ENCODE measurements at regions not wholly inside any gene's neighbourhood (a gene's known extent, or its start where the extent isn't known, plus 50 kb on each side); places are given as distances from the start of the nearest gene placed in this dataset.

DNA sequence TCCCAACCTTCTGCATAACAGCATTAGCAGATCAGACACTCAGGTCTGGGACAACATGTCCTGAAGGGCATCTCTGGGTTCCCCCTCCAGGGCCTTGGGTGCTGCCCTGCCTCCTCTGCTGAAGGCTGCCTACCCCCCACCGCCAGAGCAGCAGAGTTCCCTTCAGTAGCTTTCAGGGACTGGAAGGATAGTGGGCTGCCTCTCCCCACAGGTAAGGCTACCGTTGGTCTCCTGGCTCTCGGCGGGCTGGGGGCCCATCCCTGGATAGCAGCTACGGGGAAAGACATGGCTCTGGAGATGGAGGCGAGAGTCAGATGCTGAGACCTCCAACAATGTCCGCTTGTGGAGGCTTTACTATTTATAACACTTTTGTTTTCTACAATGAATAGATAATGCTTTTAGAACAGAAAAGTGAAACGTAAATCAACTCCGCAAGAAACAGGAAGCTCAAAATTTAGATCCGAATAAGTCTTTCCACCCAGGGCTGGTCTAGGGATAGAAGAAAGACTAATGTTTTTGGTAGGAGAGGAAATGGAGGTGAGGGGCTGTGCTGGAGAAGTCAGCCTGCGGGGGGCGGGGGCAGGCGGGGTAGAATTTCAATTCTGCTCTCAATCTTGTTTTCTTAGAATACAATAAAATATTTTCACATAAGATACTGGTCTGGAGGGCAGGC is 58.4 kb downstream of the ARL4C start:
- no peak for DNase-seq (ENCODE audit: low read depth)

DNA sequence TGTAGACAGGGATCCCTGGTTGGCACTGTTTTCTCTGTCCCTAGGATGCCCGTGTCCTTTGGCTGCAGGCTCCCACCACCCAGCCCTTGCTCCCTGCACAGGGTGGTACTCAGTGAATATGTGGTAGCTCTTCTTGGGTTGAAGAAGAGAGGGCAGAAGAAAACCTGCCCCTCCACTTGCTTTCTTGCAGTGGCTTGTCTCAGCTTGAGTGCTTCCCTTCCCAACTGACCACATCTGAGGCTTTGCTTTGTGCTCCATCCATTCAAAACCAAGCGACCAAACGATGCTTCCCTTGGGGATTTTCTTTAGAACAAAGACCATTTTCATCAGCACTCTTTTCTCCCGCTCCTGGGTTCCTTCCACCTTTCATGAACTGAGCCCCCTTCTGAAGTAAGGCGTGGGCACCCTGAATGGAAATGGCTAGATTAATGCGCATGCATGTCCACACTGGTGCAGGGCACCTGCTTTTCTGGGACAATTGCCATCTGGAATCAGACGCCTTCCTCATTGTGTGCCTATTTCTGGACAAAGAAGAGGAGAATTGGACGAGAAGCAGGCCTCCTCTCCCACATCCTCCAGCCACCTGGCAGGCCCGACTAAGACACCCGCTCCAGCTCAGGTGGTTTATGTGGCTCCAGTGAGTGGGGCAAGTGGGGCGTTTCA is 59.1 kb downstream of the ARL4C start:
- no peak for DNase-seq (ENCODE audit: low read depth)

DNA sequence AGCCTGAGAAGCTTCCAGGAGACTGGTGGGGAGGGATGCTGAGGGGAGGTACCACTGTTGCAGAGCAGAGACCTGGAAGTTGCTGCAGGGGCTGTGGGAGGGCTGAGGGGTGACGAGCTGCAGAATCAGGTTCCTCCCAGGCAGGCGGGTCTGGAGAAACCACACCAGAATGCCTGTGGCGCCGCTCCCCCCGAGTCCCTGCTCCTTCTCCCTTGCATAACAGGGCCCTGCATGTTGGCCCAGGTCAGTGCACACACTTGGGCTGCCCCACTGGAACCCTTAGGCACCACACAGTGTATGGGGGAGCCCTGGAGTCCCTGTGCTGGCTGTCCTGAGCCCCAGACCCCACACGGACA is 60.4 kb downstream of the ARL4C start:
- peak; percentile 12 for DNase-seq (ENCODE audit: low read depth)

DNA sequence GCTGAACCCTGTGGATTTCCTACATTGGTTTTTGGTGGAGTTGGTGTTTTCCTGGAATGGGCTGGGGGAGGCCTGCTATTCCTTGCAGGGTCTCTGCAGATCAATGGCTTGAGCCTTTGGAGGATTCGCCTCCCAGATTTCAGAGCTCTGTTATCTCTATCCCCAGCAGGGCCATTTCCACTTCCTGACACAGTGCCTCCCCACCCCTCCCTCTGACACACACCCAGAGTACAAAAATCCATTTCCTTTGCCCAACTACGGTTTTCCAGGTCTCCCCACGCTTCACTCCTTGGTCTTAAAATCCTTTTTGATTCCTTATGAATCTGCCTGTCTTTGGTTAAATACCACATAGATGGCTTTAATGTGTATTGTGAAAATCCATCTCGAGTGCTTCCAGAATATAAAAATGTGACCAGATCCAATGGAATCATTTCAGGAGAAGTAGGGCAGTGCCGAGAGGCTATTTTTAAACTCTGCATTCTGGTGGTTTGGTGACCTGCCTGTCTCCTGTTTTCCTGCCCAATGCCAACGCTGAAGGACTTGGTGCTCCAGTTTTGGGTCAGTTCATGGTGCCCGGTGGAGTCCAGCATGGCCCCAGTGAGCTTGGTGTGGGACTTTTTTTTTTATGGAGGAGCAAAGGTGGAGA is 60.9 kb downstream of the ARL4C start:
- DNase-seq (ENCODE audit: low read depth), result peak; percentile 45

DNA sequence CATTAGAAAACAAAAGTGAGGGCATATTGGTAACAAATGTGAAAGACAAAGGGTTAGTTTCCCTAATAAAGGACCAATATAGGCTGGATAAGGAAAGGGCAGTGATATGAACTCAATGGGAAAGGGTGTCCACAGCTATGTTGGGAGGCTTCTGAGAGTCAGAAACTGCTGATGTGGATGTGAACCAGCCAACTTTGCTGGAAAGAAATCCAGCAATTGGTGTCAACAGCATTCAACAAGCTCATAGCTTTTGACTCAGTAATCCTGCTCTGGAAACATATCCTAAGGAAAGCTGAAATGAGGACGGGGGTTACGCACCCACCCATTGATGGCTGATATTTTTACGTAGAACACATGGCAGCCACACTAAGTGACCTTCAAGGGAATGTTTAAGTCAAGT is 63.7 kb downstream of the ARL4C start:
- no peak for DNase-seq (ENCODE audit: low read depth)

DNA sequence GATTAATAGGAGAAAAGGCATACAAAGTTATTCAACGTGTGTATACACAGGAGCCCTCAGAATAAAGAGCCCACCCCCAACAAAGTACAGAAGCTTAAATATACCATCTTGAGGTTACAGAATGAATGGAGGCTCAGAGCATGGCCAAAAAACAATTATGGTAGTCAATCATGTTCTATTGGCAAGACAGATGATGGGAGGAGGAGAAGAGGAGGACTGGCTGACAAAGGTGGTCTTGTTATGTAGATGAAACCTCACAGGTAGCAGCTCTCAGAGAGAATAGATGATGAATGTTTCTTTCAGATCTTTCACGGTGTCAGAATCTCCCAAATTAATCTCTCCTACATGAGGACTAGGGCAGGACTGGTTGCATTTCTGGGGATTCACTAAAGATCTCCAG is 66.0 kb downstream of the ARL4C start:
- no peak for DNase-seq (ENCODE audit: low read depth)

DNA sequence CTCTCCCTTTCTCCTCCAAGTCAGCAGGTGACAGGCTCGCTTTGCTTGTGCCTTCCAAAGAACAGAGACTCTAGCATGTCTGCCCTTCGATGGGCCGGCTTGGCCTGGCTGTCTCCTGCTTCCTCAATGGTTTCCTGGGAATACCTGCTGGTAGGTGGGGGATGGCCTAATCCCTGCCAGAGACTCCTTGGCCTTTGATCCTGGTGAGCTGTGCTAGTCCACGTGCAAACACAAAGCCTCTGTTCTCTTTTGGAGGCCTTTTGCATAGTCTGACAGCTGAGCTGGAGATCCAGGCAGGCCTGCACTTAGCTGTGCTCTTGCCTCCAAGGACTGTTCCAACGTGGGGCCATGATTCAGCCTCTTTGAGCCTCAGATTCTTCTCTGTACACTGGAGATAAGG is 67.6 kb downstream of the ARL4C start:
- no peak for DNase-seq (ENCODE audit: low read depth)

DNA sequence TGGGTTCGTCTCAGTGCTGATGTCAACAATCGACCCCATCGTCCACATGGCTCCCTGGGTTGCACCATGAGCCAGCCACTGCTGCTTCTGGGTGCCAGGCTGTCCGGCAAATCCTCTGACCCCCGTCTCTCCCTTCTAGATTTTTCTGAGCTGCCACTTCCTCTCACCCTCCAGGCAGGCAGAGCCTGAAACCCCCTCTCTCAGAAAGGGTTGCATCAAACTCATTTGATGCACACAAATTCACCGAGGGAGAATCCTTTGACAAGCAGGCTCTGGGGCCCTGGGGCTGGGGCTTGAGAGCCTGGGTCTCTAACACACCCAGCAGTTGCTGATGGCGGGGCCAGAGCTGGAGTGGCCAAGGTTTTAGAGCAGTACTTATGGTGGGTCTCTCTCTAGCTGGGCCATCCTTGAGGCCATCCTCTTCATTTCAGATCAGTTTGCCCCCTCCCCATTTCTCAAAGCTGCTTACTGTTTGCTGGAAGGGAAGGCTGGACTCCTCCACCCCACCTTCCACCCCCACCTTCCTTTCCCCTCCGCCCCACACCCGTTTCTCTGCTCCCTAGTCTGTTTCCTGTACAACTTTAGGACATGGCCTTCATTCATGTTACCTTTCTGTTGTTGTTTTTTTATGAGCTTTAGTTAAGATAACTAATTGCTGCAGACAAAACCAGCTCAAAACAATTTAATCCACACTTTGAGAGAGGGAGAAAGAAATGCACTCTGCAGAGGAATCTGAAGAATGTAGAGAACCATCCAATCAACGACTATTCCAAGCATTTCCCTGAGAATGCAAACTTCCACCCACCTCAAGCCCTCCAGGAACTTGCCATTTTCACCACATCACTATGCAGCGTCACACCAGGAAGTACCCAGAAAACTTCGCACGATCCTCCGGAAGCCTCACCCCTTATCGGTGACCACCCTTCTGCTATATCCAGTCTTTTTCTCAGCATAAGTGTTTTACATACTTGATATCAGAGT is 69.5 kb downstream of the ARL4C start:
- DNase-seq (ENCODE audit: low read depth), result peak; percentile 71

DNA sequence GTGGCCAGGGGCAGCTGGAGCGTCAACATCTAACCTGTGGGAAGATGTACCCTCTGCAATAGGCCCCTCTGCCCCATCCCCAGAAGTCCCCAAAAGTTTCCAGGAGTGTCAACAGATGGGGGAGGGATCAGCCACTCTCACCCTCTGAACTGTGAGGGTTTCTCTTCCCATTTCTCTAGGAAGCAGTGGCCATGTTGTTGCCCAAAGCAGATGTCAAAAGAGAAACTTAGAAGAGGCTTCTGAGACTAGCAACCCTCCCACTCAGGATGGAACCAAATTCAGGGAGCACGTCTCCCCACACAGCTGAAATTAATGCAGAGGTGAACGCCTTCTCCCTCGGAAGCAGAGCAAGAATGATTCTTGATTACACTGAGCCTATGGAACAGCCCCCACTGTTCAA is 70.3 kb downstream of the ARL4C start:
- no peak for DNase-seq (ENCODE audit: low read depth)

DNA sequence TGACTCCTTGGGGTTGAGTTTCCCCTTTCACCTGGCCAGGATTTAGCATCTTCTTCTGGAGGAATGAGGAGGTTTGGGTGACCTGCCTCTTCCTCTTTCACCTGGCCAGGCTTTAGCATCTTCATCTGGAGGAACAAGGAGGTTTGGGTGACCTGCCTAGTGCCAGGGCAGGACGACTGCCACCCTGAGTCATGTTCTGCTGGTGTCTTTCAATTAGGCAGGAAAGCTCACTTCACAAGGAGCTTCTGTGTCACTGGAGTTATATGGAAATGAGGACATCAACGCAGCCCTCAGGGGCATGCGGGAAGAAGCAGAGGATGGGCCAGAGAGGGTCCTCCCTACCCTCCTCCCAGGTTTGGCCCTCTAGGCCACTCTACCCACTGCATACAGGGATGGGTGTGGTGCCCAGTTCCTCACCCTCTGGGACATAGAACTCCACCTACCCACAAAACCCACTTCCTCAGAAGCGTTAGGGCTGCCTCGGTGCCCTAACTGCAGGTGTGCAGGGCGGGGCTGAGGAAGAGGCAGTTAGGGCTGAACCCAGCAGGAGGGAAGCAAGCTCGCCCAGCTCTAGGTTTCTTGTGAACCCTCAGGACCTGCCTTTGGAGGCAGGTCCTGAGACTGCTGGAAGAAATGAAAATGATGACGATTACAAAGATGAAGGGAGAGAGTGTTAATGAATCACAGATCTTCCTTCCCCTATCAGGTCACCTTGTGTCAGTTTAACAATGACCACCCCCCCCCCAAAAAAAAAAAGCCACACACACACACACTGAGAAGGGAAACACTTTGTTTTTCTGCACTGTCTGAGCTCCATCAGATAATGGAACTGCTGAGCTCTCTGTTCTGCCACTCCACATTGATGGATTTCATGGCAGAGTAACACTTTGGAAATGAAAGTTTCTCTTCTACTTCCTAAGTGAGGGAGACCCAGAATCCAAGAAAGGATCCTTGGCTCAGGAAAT is 71.0 kb downstream of the ARL4C start:
- no peak for DNase-seq (ENCODE audit: low read depth)

DNA sequence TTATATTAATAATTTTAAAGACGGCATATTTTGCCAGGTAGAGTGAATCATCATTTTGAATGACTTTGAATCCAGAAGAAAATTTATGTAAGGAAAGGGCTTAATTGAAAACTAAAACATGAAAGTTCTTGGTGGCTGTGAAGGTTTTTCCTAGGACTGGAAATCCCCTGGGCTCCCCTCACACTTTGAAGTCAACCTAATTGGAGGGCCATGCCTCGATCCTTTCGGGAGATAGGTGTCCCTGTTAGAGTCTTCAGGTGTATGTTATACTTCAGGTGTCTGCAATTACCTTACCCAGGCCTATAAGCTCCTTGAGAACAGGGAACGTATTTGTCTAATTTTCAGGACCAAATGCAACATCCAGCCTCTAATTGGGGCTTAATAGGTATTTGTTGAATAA is 73.0 kb downstream of the ARL4C start:
- DNase-seq (ENCODE audit: low read depth), result no peak

DNA sequence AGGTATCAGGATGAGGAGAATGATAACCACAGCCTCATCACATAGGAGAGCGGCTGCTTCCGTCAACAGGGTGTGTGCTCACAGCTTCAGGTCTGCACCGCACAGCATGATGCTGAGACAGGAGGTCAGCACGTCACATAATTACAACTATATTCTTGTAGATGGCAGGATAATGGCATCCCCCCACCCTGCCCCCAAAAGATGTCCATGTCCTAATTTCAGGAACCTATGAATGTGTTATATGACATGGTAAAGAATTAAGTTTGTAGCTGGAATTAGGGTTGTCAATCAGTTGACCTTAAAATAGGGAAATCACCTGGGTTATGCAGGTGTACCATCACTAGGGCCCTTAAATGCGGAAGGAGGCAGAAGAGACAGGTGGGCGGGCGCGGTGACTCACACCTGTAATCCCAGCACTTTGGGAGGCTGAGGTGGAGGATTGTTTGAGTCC is 73.9 kb downstream of the ARL4C start:
- DNase-seq (ENCODE audit: low read depth), result no peak

DNA sequence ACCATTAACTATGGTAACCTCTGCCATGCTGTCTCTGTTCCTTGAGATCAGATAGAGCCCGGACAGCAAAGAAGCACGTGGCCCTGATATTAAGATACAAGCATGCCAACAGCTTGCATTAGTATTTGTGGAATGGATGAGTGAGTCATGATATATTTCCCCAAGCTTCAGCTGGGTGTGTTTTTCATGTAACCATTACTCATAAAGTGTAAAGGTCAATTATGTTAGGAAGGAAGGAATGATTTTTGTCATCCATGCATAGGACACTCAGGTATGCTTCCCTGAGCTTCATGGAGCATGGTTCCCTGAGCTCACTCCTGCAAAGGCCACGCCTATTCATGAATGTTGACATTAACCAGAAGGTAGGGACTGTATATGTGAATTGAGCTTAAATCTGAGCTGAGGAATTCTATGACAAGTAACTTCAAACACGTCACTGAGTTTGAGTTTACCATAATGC is 74.6 kb downstream of the ARL4C start:
- DNase-seq (ENCODE audit: low read depth), result peak; percentile 89

DNA sequence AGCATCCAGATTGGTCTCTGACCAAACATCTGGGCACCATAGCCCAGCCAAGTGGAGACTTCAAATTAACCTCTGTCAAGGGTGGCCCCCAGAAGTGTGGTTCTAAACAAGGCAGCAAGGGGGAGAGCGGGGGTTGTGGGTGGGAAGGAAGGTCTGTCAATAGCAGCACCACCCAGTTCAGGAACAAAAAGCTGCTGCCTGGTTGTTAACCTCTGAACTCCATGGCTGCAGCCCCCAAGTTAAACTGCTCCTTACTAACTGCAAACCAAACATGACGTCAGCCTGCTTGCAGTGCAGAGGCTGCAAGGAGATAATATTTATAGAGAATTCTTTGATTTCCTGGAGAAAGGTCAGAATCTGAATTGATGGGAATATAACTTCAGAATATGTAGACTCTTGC is 76.5 kb downstream of the ARL4C start:
- DNase-seq (ENCODE audit: low read depth), result no peak

DNA sequence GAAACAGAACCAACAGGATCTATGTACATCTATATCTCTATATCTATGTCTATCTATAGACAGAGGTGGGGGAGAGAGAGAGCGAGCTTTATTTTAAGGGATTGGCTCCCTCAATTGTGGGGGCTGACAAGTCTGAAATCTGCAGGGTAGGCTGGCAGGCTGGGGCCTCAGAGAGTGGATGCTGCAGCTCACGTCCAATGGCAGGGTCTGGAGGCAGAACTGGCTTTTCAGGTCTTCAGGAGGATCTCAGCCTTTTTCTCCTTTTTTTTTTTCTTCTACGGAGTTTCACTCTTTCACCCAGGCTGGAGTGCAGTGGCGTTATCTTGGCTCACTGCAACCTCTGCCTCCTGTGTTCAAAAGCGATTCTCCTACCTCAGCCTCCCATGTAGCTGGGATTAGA is 77.2 kb downstream of the ARL4C start:
- no peak for DNase-seq (ENCODE audit: low read depth)

DNA sequence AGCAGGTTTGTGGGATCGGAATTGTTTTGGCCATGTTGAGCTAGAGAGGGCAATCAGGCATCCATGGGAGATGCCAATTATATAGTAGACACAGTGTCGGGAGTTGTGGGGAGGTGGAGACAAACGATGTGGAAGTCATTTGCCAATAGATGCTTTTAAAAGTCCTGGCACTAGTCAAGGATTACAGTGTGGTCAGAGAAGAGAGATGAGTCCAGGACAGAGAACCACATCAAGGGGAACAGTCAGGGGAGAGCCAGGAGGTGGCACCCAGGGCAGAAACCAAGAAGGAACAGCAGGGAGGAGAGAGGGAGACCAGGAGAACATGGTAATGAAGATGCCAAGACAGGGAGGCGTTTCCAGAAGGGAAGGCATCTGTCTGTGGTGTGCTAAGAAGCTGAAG is 81.2 kb downstream of the ARL4C start:
- no peak for DNase-seq (ENCODE audit: low read depth)

DNA sequence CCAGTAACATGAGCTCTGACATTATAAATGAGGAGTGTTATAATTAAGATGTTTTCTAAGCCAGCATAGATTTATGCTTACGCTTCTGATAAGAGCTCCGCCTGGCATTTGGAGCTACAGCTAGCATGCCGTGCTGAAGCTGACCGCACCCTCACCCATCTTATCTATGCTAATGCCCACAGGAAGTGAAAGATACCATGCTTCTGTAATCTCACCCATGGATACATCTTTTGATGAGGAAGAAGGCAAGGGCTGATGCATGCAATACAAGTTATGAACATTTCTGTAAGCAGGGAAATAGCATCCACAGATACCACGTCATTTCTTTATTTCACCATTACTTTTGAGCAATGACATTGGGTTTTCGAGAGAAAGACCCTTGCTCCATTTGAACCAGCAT is 82.3 kb downstream of the ARL4C start:
- DNase-seq (ENCODE audit: low read depth), result no peak

DNA sequence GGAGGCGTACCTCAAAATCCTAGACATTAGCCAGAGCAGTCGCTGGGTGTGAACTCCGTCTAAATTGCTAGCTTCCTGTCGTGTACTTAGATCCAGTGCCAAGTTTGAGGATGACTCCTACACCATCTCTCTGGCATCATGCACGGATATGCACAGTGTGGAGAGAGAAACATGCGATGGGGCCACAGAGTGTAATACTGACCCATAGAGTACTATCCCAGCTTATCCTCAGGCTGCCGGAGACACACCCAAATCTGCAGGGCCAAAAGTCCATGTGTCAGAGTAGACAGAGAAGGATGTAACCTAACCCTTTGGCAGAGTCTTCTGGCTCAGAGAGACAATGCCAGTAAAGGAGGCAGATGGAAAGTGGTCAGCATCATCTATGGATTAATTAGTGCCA is 84.2 kb downstream of the ARL4C start:
- peak; percentile 68 for DNase-seq (ENCODE audit: low read depth)

DNA sequence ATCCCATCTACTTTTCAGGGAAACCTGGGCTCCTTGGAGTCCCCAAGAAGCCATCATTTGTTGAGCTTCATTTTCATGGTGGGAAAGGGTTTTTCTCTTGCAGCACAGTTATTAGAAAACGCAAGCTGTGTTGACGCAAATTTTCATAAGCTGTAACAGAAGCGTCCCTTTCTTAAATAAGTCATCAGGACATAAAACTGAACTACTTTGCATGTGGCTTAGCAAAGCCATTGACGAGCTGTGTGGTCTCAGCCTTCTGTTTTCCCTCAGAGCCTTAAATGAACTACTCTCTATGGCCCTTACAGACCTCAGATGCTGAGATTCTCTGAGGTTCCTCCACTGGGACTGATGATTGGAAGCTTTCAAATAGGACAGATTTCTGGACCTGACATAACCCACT is 85.1 kb downstream of the ARL4C start:
- DNase-seq (ENCODE audit: low read depth), result no peak

DNA sequence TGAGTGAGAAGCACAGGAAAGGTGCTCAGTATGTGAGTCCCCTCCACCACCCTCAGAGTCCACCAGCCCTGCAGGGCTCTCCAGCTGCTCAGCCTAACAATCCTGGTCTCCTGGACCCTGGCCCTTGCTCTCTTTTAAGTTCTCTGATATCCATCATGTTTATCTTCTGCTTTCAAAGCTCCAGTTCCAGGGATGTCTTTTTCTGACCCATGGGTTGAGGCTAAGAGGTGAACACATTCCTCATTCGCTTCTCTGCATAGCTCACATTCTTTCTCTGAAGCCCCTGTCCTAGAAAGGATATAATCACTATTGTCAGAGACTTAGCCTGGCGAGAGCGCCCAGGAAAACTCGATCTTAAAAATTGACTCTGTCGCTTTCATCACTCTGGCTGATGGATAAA is 86.4 kb downstream of the ARL4C start:
- DNase-seq (ENCODE audit: low read depth), result no peak

DNA sequence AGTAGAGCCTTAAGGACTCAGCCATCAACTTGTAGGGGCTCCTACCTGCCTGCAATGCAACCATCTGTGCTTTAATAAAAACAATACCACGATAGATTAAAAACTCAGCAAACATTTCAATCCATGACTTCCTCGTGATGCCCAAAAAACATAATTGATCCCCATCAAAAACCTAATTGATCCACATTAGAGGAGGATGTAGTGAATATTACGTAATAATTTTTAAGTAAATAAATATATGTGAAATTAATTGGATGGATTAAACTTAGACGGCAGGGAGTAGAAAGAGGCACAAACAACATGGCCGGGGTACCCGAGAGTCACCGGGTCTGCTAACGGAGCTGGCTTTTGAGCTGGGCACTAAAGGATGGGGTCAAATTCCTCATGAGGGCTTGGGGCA is 87.3 kb downstream of the ARL4C start:
- DNase-seq (ENCODE audit: low read depth), result no peak

All from M059J (cell line).